Activated CD4-positive, alpha-beta memory T cell treated with anti-CD3 and anti-CD28 coated beads, Interleukin-2, amount 10 ng/mL, durations not matched to agents 7 days and 5 days (primary cell): ENCODE measurements at regions not wholly inside any gene's neighbourhood (a gene's known extent, or its start where the extent isn't known, plus 50 kb on each side); places are given as distances from the start of the nearest gene placed in this dataset.

Experiments
- CTCF ChIA-PET: fragments of 350-600 bp; sonication (Branson Sonifier 250); formaldehyde crosslinking; loops from one replicate; lab custom pipeline; 2021; ENCODE audit warnings: antibody characterized with exemption, inconsistent platforms; lab: Charles Lee
- POLR2A ChIA-PET: fragments of 350-600 bp; sonication (Branson Sonifier 250); formaldehyde crosslinking; loops from one replicate; lab custom pipeline; 2021; ENCODE audit warnings: antibody characterized with exemption; lab: Charles Lee
- DNase-seq: peaks from one replicate; pipeline ENCODE4 v3.0.0-alpha.2; 2020
- H3K27ac Mint-ChIP-seq: one replicate; pipeline ENCODE4 v1.8.0; 2021; ENCODE audit warnings: mild to moderate bottlenecking, mixed read lengths
- H3K27me3 Mint-ChIP-seq: one replicate; pipeline ENCODE4 v1.8.0; 2021; ENCODE audit warnings: mixed read lengths
- H3K36me3 Mint-ChIP-seq: one replicate; pipeline ENCODE4 v1.8.0; 2021; ENCODE audit warnings: low read depth, mixed read lengths
- H3K4me1 Mint-ChIP-seq: one replicate; pipeline ENCODE4 v1.8.0; 2021; ENCODE audit warnings: mixed read lengths
- H3K4me3 Mint-ChIP-seq: one replicate; pipeline ENCODE4 v1.8.0; 2021; ENCODE audit warnings: mild to moderate bottlenecking, mixed read lengths
- H3K9me3 Mint-ChIP-seq: one replicate; pipeline ENCODE4 v1.8.0; 2021; ENCODE audit warnings: mixed read lengths

DNA sequence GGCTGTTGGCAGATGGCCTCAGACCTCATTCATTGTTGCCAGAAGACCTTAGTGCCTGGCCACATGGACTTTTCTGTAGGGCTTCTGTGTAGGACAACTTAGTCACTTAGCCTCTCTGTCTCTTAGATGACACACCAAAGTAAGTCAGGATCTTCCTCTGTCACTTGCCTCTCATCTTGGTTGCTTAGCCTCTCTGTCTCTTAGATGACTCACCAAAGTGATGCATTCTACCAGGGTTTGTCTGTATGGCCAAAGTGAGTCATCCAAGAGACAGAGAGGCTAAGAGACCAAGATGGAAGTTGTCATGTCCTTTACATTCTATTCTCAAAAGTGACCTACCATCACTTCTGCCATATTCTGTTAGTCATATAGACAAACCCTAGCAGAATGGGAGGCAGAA lies 255.9 kb upstream of the DEFB112 start:
- no peak for DNase-seq
- Mint-ChIP-seq H3K4me1 (no peaks in the 10 kb centered on the region), H3K36me3 (no peaks in the 10 kb centered on the region), H3K27ac (no peak overlapping the region), H3K27me3 (no peaks in the 10 kb centered on the region), H3K9me3 (peaks cover 11% of the 10 kb centered on the region), H3K4me3 (no peak overlapping the region)
- ChIA-PET POLR2A (no interaction called here), CTCF (no interaction called here)

GRCh38 chr6:50318536-50318935 lies 268.8 kb upstream of the DEFB112 start:
- H3K36me3 Mint-ChIP-seq, result no peaks in the 10 kb centered on the region
- ChIA-PET CTCF (no interaction called here), POLR2A (no interaction called here)
- no peak for DNase-seq
- H3K4me3 Mint-ChIP-seq, result no peak overlapping the region
- no peaks in the 10 kb centered on the region for H3K27me3 Mint-ChIP-seq
- peaks cover 2% of the 10 kb centered on the region for H3K9me3 Mint-ChIP-seq
- H3K27ac Mint-ChIP-seq, result no peak overlapping the region
- no peaks in the 10 kb centered on the region for H3K4me1 Mint-ChIP-seq

DNA sequence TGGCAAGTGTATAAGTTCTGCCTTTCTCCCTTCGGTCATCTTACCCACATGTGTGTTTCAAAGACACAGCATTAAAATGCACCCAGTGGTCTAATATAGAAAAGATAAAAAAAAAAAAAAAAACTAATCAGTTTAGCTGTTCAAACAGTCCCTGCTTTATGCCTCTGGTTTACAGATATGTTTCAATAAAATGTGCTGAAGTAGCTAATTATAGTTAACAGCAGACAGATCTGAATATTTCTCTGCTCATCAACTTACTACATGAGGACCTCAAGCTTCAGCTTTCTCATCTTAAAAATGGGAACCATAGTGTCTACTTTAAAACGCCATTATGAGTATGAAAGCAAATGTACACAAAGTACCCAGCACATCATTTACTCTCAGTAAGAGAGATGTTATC lies 280.6 kb upstream of the DEFB112 start:
- ChIA-PET CTCF (no interaction called here), POLR2A (no interaction called here)

GRCh38 chr6:50330963-50331362 lies 281.2 kb upstream of the DEFB112 start:
- no peaks in the 10 kb centered on the region for H3K36me3 Mint-ChIP-seq

More for the DNA sequence above, 280.6 kb upstream of the DEFB112 start:
- no peaks in the 10 kb centered on the region for H3K27me3 Mint-ChIP-seq
- H3K9me3 Mint-ChIP-seq, result peaks cover 24% of the 10 kb centered on the region
- H3K4me1 Mint-ChIP-seq, result no peaks in the 10 kb centered on the region
- no peaks in the 10 kb centered on the region for H3K36me3 Mint-ChIP-seq
- no peak overlapping the region for H3K27ac Mint-ChIP-seq
- no peak for DNase-seq
- H3K4me3 Mint-ChIP-seq, result no peak overlapping the region

DNA sequence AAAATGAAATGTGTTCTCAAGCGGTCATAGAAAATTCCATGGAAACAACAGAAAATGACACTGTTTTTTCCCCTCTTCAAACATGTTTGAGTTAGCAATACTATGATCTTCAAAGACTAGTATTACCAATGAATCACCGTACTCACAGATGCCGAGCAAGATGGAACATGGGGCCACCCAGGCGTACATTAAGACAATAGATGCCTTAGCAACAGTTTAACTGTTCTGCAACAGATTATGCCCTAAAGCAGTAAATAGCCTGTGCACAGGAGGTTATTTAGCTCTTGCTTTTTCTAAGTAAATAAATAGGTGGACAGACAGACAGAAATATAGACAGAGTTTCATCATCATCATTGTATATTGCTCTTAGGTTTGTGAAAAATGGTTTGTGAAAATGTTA lies 284.0 kb upstream of the DEFB112 start:
- CTCF ChIA-PET, result no interaction called here
- DNase-seq, result no peak
- H3K4me1 Mint-ChIP-seq, result no peaks in the 10 kb centered on the region

More at GRCh38 chr6:50330963-50331362, 281.2 kb upstream of the DEFB112 start:
- no peak for DNase-seq
- no peaks in the 10 kb centered on the region for H3K27me3 Mint-ChIP-seq
- peaks cover 22% of the 10 kb centered on the region for H3K9me3 Mint-ChIP-seq
- H3K27ac Mint-ChIP-seq, result no peak overlapping the region
- no peak overlapping the region for H3K4me3 Mint-ChIP-seq
- POLR2A ChIA-PET, result no interaction called here
- CTCF ChIA-PET, result no interaction called here
- H3K4me1 Mint-ChIP-seq, result no peaks in the 10 kb centered on the region

GRCh38 chr6:50337532-50338122 lies 287.9 kb upstream of the DEFB112 start:
- H3K9me3 Mint-ChIP-seq, result peaks cover 8% of the 10 kb centered on the region
- no peak overlapping the region for H3K4me3 Mint-ChIP-seq
- ChIA-PET POLR2A (no interaction called here), CTCF (no interaction called here)
- H3K36me3 Mint-ChIP-seq, result no peaks in the 10 kb centered on the region
- H3K27me3 Mint-ChIP-seq, result no peaks in the 10 kb centered on the region
- H3K4me1 Mint-ChIP-seq, result no peaks in the 10 kb centered on the region
- no peak for DNase-seq
- H3K27ac Mint-ChIP-seq, result no peak overlapping the region

More for the DNA sequence above, 284.0 kb upstream of the DEFB112 start:
- H3K27ac Mint-ChIP-seq, result no peak overlapping the region
- no peaks in the 10 kb centered on the region for H3K27me3 Mint-ChIP-seq
- H3K36me3 Mint-ChIP-seq, result no peaks in the 10 kb centered on the region
- no peak overlapping the region for H3K4me3 Mint-ChIP-seq
- H3K9me3 Mint-ChIP-seq, result peaks cover 11% of the 10 kb centered on the region
- POLR2A ChIA-PET, result no interaction called here

DNA sequence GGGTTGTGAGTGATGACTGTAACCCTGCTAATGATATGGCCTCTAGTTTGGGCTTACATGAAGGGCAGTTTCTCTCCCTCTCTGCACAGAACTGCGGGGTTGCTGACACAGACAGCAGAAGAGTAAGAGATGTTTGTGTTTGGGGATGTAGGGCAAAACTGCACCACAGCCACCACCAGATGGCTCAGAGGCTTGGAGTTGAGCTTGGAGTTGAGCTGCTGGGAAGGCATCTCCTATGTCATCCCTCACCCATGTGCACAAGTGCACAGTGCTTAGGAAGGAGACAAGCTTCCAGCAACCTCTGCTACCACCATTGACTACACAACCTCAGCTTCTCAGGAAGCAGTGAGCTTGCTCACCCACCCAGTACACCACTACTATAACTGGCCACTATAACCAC lies 303.9 kb upstream of the DEFB112 start:
- DNase-seq, result no peak
- H3K27me3 Mint-ChIP-seq, result no peaks in the 10 kb centered on the region
- no peak overlapping the region for H3K27ac Mint-ChIP-seq
- H3K9me3 Mint-ChIP-seq, result peaks cover 19% of the 10 kb centered on the region
- POLR2A ChIA-PET, result no interaction called here
- H3K4me1 Mint-ChIP-seq, result no peaks in the 10 kb centered on the region
- CTCF ChIA-PET, result no interaction called here
- H3K36me3 Mint-ChIP-seq, result no peaks in the 10 kb centered on the region
- no peak overlapping the region for H3K4me3 Mint-ChIP-seq

DNA sequence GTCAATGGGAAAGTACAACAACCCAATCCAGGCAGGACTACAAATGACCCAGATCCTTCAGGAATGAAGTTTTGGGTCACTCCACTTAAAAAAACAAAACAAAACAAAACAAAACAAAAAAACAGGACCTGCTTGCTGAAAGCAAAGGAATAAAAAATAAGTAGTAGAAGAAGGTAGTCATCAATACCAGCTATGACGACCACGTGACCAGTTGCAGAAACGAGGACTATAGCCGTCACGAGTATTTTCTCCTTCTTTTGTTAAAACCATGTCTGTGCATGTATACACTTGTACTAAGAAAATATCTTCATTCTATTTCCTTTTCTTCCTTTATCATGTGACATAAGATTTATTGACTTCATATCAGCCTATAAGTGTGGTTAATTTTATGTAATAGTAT lies 308.4 kb upstream of the DEFB112 start:
- Mint-ChIP-seq H3K27me3 (no peaks in the 10 kb centered on the region), H3K9me3 (peaks cover 26% of the 10 kb centered on the region), H3K36me3 (no peaks in the 10 kb centered on the region), H3K4me1 (no peaks in the 10 kb centered on the region), H3K27ac (no peak overlapping the region), H3K4me3 (no peak overlapping the region)
- CTCF ChIA-PET, result no interaction called here
- DNase-seq, result no peak
- POLR2A ChIA-PET, result no interaction called here

- Mint-ChIP-seq H3K4me3 (no peak overlapping the region), H3K9me3 (peaks cover 17% of the 10 kb centered on the region), H3K4me1 (no peaks in the 10 kb centered on the region), H3K27me3 (no peaks in the 10 kb centered on the region), H3K36me3 (no peaks in the 10 kb centered on the region), H3K27ac (no peak overlapping the region)
- CTCF ChIA-PET, result no interaction called here
- no peak for DNase-seq
- POLR2A ChIA-PET, result no interaction called here
Observed at GRCh38 chr6:50361641-50362331, 312.1 kb upstream of the DEFB112 start.

DNA sequence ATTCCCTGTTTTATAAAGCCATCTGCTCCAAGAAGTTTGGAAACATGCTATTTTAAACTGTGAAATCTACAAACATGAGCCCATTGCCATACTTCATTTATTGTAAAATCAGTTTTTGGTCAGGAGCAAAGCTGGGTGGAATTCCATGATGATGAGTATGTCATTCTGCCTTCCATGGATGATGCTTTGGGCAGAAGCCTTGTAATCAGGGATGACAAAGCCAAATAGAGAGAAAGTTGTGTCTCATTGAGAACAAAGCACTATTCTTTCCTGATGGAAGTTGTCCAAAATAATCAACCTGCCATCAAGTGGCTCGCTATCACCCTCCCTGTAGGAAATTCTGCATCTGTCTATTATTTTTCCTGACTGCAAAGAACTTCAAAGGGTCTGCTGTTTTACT lies 313.0 kb upstream of the DEFB112 start:
- no peak overlapping the region for H3K27ac Mint-ChIP-seq
- H3K9me3 Mint-ChIP-seq, result peaks cover 16% of the 10 kb centered on the region
- POLR2A ChIA-PET, result no interaction called here

GRCh38 chr6:50369996-50370395 lies 320.3 kb upstream of the DEFB112 start:
- Mint-ChIP-seq H3K9me3 (no peaks in the 10 kb centered on the region), H3K4me3 (no peak overlapping the region), H3K4me1 (no peaks in the 10 kb centered on the region), H3K36me3 (no peaks in the 10 kb centered on the region), H3K27me3 (no peaks in the 10 kb centered on the region), H3K27ac (no peak overlapping the region)
- ChIA-PET POLR2A (no interaction called here), CTCF (no interaction called here)
- no peak for DNase-seq

More for the DNA sequence above, 313.0 kb upstream of the DEFB112 start:
- no peak for DNase-seq
- Mint-ChIP-seq H3K4me1 (no peaks in the 10 kb centered on the region), H3K4me3 (no peak overlapping the region), H3K36me3 (no peaks in the 10 kb centered on the region), H3K27me3 (no peaks in the 10 kb centered on the region)
- CTCF ChIA-PET, result no interaction called here

- ChIA-PET CTCF (no interaction called here), POLR2A (no interaction called here)
- no peaks in the 10 kb centered on the region for H3K27me3 Mint-ChIP-seq
Observed at GRCh38 chr6:50380406-50381098, 330.8 kb upstream of the DEFB112 start.

DNA sequence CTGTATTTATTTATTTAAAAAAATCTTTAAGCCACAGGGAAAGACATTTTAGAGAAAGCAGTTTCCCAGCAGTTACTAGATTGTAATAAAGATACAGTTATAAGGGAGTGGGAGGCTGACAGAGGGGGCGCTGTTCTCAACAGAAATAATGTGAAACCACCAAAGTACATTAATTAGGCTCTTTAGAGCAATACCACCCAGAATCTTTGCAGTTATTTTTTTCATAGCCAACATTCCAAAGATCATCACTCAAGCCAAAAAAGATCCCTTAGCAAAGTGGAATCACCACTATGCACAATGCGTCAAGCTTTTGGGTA lies 331.3 kb upstream of the DEFB112 start:
- Mint-ChIP-seq H3K27me3 (no peaks in the 10 kb centered on the region), H3K9me3 (peaks cover 2% of the 10 kb centered on the region), H3K27ac (no peak overlapping the region), H3K4me3 (no peak overlapping the region), H3K36me3 (no peaks in the 10 kb centered on the region), H3K4me1 (no peaks in the 10 kb centered on the region)
- CTCF ChIA-PET, result no interaction called here
- POLR2A ChIA-PET, result no interaction called here
- no peak for DNase-seq

More at GRCh38 chr6:50380406-50381098, 330.8 kb upstream of the DEFB112 start:
- H3K9me3 Mint-ChIP-seq, result peaks cover 2% of the 10 kb centered on the region
- no peak for DNase-seq
- no peak overlapping the region for H3K4me3 Mint-ChIP-seq
- H3K27ac Mint-ChIP-seq, result no peak overlapping the region
- H3K4me1 Mint-ChIP-seq, result no peaks in the 10 kb centered on the region
- H3K36me3 Mint-ChIP-seq, result no peaks in the 10 kb centered on the region

DNA sequence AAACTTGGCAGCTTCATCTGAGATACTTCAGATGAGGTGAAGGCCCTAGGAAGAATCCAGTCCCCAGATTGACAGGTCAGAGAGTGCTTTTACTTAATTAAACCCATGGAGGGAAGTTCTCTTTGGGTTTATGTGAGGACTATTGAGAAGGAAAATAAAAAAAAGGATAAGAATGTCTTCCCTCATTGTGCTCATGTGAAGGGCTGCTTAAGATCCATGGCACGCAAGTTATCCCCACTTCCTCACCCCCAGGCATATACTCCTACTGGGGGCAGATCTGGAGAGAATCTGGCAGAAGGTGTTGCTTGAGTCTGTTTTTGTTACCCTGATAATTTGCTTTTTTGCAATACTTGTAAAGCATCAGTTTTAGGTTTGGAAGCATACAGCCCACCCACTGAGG lies 322.9 kb upstream of the TFAP2D start:
- Mint-ChIP-seq H3K36me3 (no peaks in the 10 kb centered on the region), H3K27ac (no peak overlapping the region), H3K9me3 (peaks cover 4% of the 10 kb centered on the region), H3K27me3 (no peaks in the 10 kb centered on the region), H3K4me3 (no peak overlapping the region), H3K4me1 (no peaks in the 10 kb centered on the region)
- CTCF ChIA-PET, result no interaction called here
- no peak for DNase-seq
- POLR2A ChIA-PET, result no interaction called here
